Hepatocyte (in vitro differentiated cells): ENCODE measurements at regions not wholly inside any gene's neighbourhood (a gene's known extent, or its start where the extent isn't known, plus 50 kb on each side); places are given as distances from the start of the nearest gene placed in this dataset.
"Not testable (repeated sequence)": the region's sequence is repeated elsewhere in the genome, so short reads cannot be mapped to it uniquely, and the experiment has no call there.

Experiments
- CTCF ChIP-seq: fragments of 200-600 bp; sonication (generic); IDR thresholded peaks from 2 replicates; pipeline ENCODE4 v1.5.1; 2016; ENCODE audit warnings: antibody characterized with exemption, mild to moderate bottlenecking; ENCODE audit not compliant: poor library complexity
- EZH2 ChIP-seq: fragments of 200-600 bp; sonication (generic); IDR thresholded peaks from 2 replicates; pipeline ENCODE4 v1.6.1; 2016; ENCODE audit warnings: antibody characterized with exemption, mild to moderate bottlenecking, borderline replicate concordance

GRCh38 chr3:75611724-75612460 lies 52.2 kb upstream of the FRG2C start:
- TF ChIP-seq CTCF, EZH2: not testable (repeated sequence)
